IMR-90 (cell line): ENCODE measurements at regions not wholly inside any gene's neighbourhood (a gene's known extent, or its start where the extent isn't known, plus 50 kb on each side); places are given as distances from the start of the nearest gene placed in this dataset.

Experiments
- ATAC-seq: fragments of 200-7000 bp; cut with Tn5 transposase; 2 replicates; pipeline ENCODE4 v1.9.1; 2020; ENCODE audit warnings: low read depth, mild to moderate bottlenecking, moderate library complexity
- BruUV-seq: library from RNA; stranded (reverse); fragments of 400-500 nt; replicated peaks from 2 replicates; lab custom pipeline; 2021; lab: Mats Ljungman, UMichigan
- CTCF ChIA-PET: fragments of 300-600 bp; formaldehyde crosslinking; extraction: SDS; loops from one replicate; lab custom pipeline; 2021; ENCODE audit warnings: antibody characterized with exemption; lab: Yijun Ruan, JAX
- POLR2A ChIA-PET: fragments of 300-600 bp; sonication (Branson Sonifier 250); formaldehyde crosslinking; loops from one replicate; lab custom pipeline; 2022; ENCODE audit warnings: antibody characterized with exemption; ENCODE audit not compliant: unreplicated experiment; lab: Charles Lee
- DNase-seq: peaks from one replicate; pipeline ENCODE4 v3.0.0; 2013
- H2AFZ ChIP-seq: replicated peaks from 2 replicates; pipeline ENCODE3; 2013; ENCODE audit warnings: low read length, mild to moderate bottlenecking; ENCODE audit not compliant: poor library complexity
- H2AK5ac ChIP-seq: 2 replicates; pipeline ENCODE4 v1.6.1; 2013; ENCODE audit warnings: low read depth, low read length, inconsistent platforms
- H2AK9ac ChIP-seq: replicated peaks from 2 replicates; pipeline ENCODE3; 2013; ENCODE audit warnings: mild to moderate bottlenecking, low read depth, low read length, moderate library complexity; ENCODE audit not compliant: poor library complexity
- H2BK120ac ChIP-seq: 2 replicates; pipeline ENCODE4 v1.6.1; 2013; ENCODE audit warnings: low read depth, low read length, inconsistent platforms
- H2BK15ac ChIP-seq: 3 replicates; pipeline ENCODE4 v1.6.1; 2013; ENCODE audit warnings: low read depth, low read length, inconsistent platforms
- H2BK20ac ChIP-seq: 2 replicates; pipeline ENCODE4 v1.6.1; 2013; ENCODE audit warnings: low read depth, mild to moderate bottlenecking, inconsistent platforms, low read length, moderate library complexity
- H2BK5ac ChIP-seq: 2 replicates; pipeline ENCODE4 v1.6.1; 2013; ENCODE audit warnings: mild to moderate bottlenecking, low read depth, low read length, inconsistent platforms; ENCODE audit not compliant: poor library complexity, severe bottlenecking
- H3K14ac ChIP-seq: replicated peaks from 2 replicates; pipeline ENCODE4 v1.6.1; 2013; ENCODE audit warnings: low read depth, low read length, inconsistent platforms
- H3K18ac ChIP-seq: 2 replicates; pipeline ENCODE4 v1.6.1; 2013; ENCODE audit warnings: low read depth, low read length, control low read depth
- H3K23ac ChIP-seq: 2 replicates; pipeline ENCODE4 v1.6.1; 2013; ENCODE audit warnings: low read depth, low read length, inconsistent platforms
- H3K27ac ChIP-seq: 2 replicates; pipeline ENCODE4 v1.5.1; 2013; ENCODE audit warnings: mild to moderate bottlenecking, control low read depth, low read length; ENCODE audit not compliant: insufficient read depth
- H3K27me3 ChIP-seq: 2 replicates; pipeline ENCODE4 v1.6.1; 2013; ENCODE audit warnings: low read length; ENCODE audit not compliant: control insufficient read depth, insufficient read depth
- H3K36me3 ChIP-seq: 2 replicates; pipeline ENCODE4 v1.6.1; 2013; ENCODE audit warnings: low read length, mixed read lengths; ENCODE audit not compliant: control insufficient read depth, insufficient read depth
- H3K4ac ChIP-seq: 2 replicates; pipeline ENCODE4 v1.6.1; 2013; ENCODE audit warnings: low read depth, low read length, inconsistent platforms
- H3K4me1 ChIP-seq: 2 replicates; pipeline ENCODE4 v1.6.1; 2013; ENCODE audit warnings: low read length, mixed read lengths; ENCODE audit not compliant: control insufficient read depth, insufficient read depth
- H3K4me2 ChIP-seq: 2 replicates; pipeline ENCODE4 v1.6.1; 2013; ENCODE audit warnings: low read depth, mild to moderate bottlenecking, control low read depth, low read length, moderate library complexity
- H3K4me3 ChIP-seq: 2 replicates; pipeline ENCODE4 v1.5.1; 2013; ENCODE audit warnings: low read depth, mild to moderate bottlenecking, control low read depth, low read length, moderate library complexity; ENCODE audit not compliant: insufficient read depth
- H3K56ac ChIP-seq: 2 replicates; pipeline ENCODE4 v1.6.1; 2013; ENCODE audit warnings: low read length, inconsistent platforms; ENCODE audit not compliant: insufficient read depth; ENCODE audit errors: extremely low read depth
- H3K79me1 ChIP-seq, 2 experiments: 2 replicates each; pipeline ENCODE4 v1.6.1; 2013; ENCODE audit warnings: low read length in 2 of 2, inconsistent platforms in 1 of 2, low read depth in 1 of 2
- H3K9ac ChIP-seq: 2 replicates; pipeline ENCODE4 v1.6.1; 2013; ENCODE audit warnings: low read depth, low read length, control low read depth
- H3K9me1 ChIP-seq: 2 replicates; pipeline ENCODE4 v1.6.1; 2013; ENCODE audit warnings: low read length, inconsistent platforms; ENCODE audit not compliant: insufficient read depth
- H3K9me3 ChIP-seq: 2 replicates; pipeline ENCODE4 v1.6.1; 2013; ENCODE audit warnings: low read length; ENCODE audit not compliant: control insufficient read depth, insufficient read depth
- H4K20me1 ChIP-seq: 2 replicates; pipeline ENCODE4 v1.6.1; 2013; ENCODE audit warnings: low read length, inconsistent platforms; ENCODE audit not compliant: insufficient read depth
- H4K5ac ChIP-seq: 2 replicates; pipeline ENCODE4 v1.6.1; 2013; ENCODE audit warnings: mild to moderate bottlenecking, low read depth, low read length, control low read depth
- H4K8ac ChIP-seq, 2 experiments: 2 replicates each; pipeline ENCODE4 v1.6.1; 2013; ENCODE audit warnings: low read depth in 2 of 2, low read length in 2 of 2, control low read depth in 1 of 2, inconsistent platforms in 1 of 2
- H4K91ac ChIP-seq: 2 replicates; pipeline ENCODE4 v1.6.1; 2013; ENCODE audit warnings: low read depth, low read length, inconsistent platforms; ENCODE audit not compliant: insufficient read depth
- CEBPB ChIP-seq: IDR thresholded peaks from 2 replicates; pipeline ENCODE4 v1.6.1; 2012; ENCODE audit warnings: low read depth, low read length, improper control_type of control experiment
- CHD1 ChIP-seq: IDR thresholded peaks from 2 replicates; pipeline ENCODE4 v1.6.1; 2012; ENCODE audit warnings: low read depth, low read length, improper control_type of control experiment
- MAFK ChIP-seq: IDR thresholded peaks from 2 replicates; pipeline ENCODE4 v1.6.1; 2012; ENCODE audit warnings: low read depth, low read length, improper control_type of control experiment
- RFX5 ChIP-seq: IDR thresholded peaks from 2 replicates; pipeline ENCODE4 v1.8.0; 2012; ENCODE audit warnings: low read depth, mild to moderate bottlenecking, low read length, moderate library complexity
- whole genome bisulfite sequencing, 2 experiments: methylation state at CpG; one replicate each; pipeline versions ENCODE4 v1.1.5 to v1.1.7; 2013; ENCODE audit warnings: missing lambda C conversion rate in 2 of 2; ENCODE audit not compliant: insufficient read length in 1 of 2; ENCODE audit errors: extremely low coverage in 2 of 2; 5-methylcytosine and 5-hydroxymethylcytosine counted together
- dilution Hi-C: fragments of 300-500 bp; cut with HindIII; formaldehyde crosslinking; loops from one replicate; pipeline ENCODE4 v1.14.3; 2018; ENCODE audit warnings: low sequenced_read_pairs; ENCODE audit not compliant: unreplicated experiment
- in situ Hi-C: fragments of 300-500 bp; cut with MboI; formaldehyde crosslinking; loops from 3 replicates; pipeline ENCODE4 v1.14.3; 2019; ENCODE audit warnings: low sequenced_read_pairs, inconsistent platforms, mixed read lengths
- intact Hi-C: fragments of 100-400 bp; cut with micrococcal nuclease; formaldehyde crosslinking; loops from 2 replicates; pipeline ENCODE4 v1.10.0; 2022

- DNase-seq = no peak
- no peak overlapping the region for H2AFZ ChIP-seq
- no peak overlapping the region for H3K14ac ChIP-seq
- peaks cover 7% of the 10 kb centered on the region for H3K4me1 ChIP-seq
- in situ Hi-C loops = no loop called here
- no peak overlapping the region for H3K18ac ChIP-seq
- no peak overlapping the region for H3K4ac ChIP-seq
- H3K9me1 ChIP-seq = peaks cover 6% of the 10 kb centered on the region
- H3K36me3 ChIP-seq = no peaks in the 10 kb centered on the region
- TF ChIP-seq CHD1 (no peak), MAFK (no peak), CEBPB (no peak), RFX5 (no peak)
- WGBS, 2 experiments = no CpG with 5 or more reads among the region's 4 CpGs
- H3K4me3 ChIP-seq = no peak overlapping the region
- H3K56ac ChIP-seq = no peak overlapping the region
- intact Hi-C loops = no loop called here
- H3K9ac ChIP-seq = no peak overlapping the region
- no peaks in the 10 kb centered on the region for H4K20me1 ChIP-seq
- H4K8ac ChIP-seq = no peak overlapping the region
- dilution Hi-C loops = no loop called here
- no peak overlapping the region for H2BK120ac ChIP-seq
- no peaks in the 10 kb centered on the region for H3K9me3 ChIP-seq
- no peak overlapping the region for H4K91ac ChIP-seq
- no peak overlapping the region for H2BK5ac ChIP-seq
- no peak overlapping the region for H2BK15ac ChIP-seq
- H3K27ac ChIP-seq = no peak overlapping the region
- H3K23ac ChIP-seq = no peak overlapping the region
- no peak overlapping the region for H4K5ac ChIP-seq
- ChIA-PET CTCF (no interaction called here), POLR2A (no interaction called here)
- H3K79me1 ChIP-seq = no peaks in the 10 kb centered on the region
- ATAC-seq = no peak
- H2AK5ac ChIP-seq = no peak overlapping the region
- H3K4me2 ChIP-seq = no peak overlapping the region
- H2AK9ac ChIP-seq = peak overlapping the region; percentile 36
- no TSS peak for BruUV-seq
- H3K27me3 ChIP-seq = peaks cover 14% of the 10 kb centered on the region
- no peak overlapping the region for H2BK20ac ChIP-seq
Measured at GRCh38 chr21:41669533-41669830, 97.4 kb downstream of the RIPK4 start.
